ENCODE measurements at regions not wholly inside any gene's neighbourhood (a gene's known extent, or its start where the extent isn't known, plus 50 kb on each side); places are given as distances from the start of the nearest gene placed in this dataset.

DNA sequence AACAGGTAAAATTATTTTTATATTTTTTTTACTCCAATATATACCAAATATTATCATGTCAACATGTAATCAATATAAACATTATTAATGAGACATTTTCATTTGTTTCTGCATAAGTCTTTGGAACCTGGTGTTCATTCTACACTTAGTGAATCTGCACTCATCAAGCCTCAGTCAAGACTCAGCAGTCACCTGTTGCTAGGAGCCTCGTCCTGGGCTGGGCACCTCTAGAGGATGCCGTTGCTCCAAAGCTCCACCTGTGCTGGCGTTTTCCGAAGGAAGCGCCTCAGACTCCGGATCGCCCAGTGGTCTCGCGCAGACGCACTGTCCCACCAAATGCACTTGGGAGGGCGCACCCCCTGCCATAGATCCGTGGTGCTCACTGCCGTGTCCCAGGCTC, 604.7 kb upstream of the MKI67 start:
- Histone ChIP-seq H3K27me3 (ENCODE audit: control insufficient read depth in 1 of 2, insufficient read depth in 2 of 2, low read length in 2 of 2) (peaks cover 2 to 35% of the 10 kb centered on the region in 2 experiments; a peak in 3 of 5 replicates), H3K4me2 (ENCODE audit: low read depth, low read length) (no peak overlapping the region), H2AFZ (ENCODE audit: low read length) (no peak overlapping the region), H3K4me1 (ENCODE audit: insufficient read depth, low read length) (no peaks in the 10 kb centered on the region), H3K9me3 (ENCODE audit: low read length) (no peaks in the 10 kb centered on the region), H4K20me1 (ENCODE audit: insufficient read depth, low read length) (no peaks in the 10 kb centered on the region), H3K79me2 (ENCODE audit: insufficient read depth, low read length) (no peaks in the 10 kb centered on the region), H3K9ac (ENCODE audit: insufficient read depth, low read depth, low read length) (no peak overlapping the region), H3K36me3 (replicated peaks in 1 of 2; ENCODE audit: control insufficient read depth in 1 of 2, insufficient read depth in 2 of 2, low read length in 2 of 2) (no peaks in the 10 kb centered on the region), H3K27ac (ENCODE audit: extremely low read length, insufficient read depth, low read length) (no peak overlapping the region), H3K4me3 (replicated peaks in 1 of 3; ENCODE audit: insufficient read depth in 1 of 3, low read depth in 2 of 3, low read length in 3 of 3) (no peak overlapping the region)
- in situ Hi-C loops (cut with HindIII; ENCODE audit: extremely low pct_ligation_motif_present, low pct_unique_long_range_greater_than_20kb) (no loop called here), intact Hi-C loops (cut with micrococcal nuclease; ENCODE audit: unreplicated experiment) (no loop called here)
- 58% methylated on average over 6 of the region's 13 CpGs for WGBS (ENCODE audit: low lambda C conversion rate)
- ChIA-PET POLR2A (no interaction called here), CTCF (ENCODE audit: low intra/inter-chr PET ratio, low total read pairs) (no interaction called here)
- no TSS peak for BruUV-seq (replicated peaks)
- ATAC-seq (no peak), FAIRE-seq (no peak), DNase-seq (ENCODE audit: low spot score) (no peak)
- no peak for TF ChIP-seq ZNF24 (IDR thresholded peaks at IDR 0.05)
- TF ChIP-seq HDAC2 (CRISPR knock-in tag; IDR thresholded peaks at IDR 0.05) = no peak
- no peak for TF ChIP-seq TGIF2 (CRISPR knock-in tag; IDR thresholded peaks at IDR 0.05)
- no peak for TF ChIP-seq RFX1 (IDR thresholded peaks at IDR 0.05)

DNA sequence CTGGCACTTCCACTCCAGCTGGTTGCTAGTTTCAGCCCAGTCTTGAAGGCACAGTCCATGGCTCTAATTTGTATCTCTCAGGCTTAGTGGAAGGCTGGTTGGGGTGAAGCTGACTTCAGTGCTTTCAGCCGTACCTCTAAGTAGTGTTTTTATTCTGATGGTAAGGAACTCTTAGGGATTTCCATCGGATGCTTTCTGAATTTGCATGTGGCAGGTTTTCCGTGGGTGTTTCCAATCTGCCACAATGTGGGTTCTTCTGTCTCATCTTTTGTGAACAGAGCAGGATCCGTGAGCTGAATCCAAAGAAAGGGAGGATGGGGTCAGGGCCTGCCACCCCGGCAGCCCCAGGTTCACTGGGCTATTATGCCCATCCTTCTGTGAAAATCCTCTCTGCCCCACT, 607.9 kb upstream of the MKI67 start:
- Histone ChIP-seq H3K27me3 (ENCODE audit: control insufficient read depth in 1 of 2, insufficient read depth in 2 of 2, low read length in 2 of 2) (peaks cover 2 to 45% of the 10 kb centered on the region in 2 experiments; a peak in 3 of 5 replicates), H2AFZ (ENCODE audit: low read length) (no peak overlapping the region), H4K20me1 (ENCODE audit: insufficient read depth, low read length) (no peaks in the 10 kb centered on the region), H3K9me3 (ENCODE audit: low read length) (no peaks in the 10 kb centered on the region), H3K9ac (ENCODE audit: insufficient read depth, low read depth, low read length) (no peak overlapping the region), H3K79me2 (ENCODE audit: insufficient read depth, low read length) (no peaks in the 10 kb centered on the region), H3K4me2 (ENCODE audit: low read depth, low read length) (no peak overlapping the region), H3K4me1 (ENCODE audit: insufficient read depth, low read length) (no peaks in the 10 kb centered on the region), H3K36me3 (replicated peaks in 1 of 2; ENCODE audit: control insufficient read depth in 1 of 2, insufficient read depth in 2 of 2, low read length in 2 of 2) (no peaks in the 10 kb centered on the region), H3K27ac (ENCODE audit: extremely low read length, insufficient read depth, low read length) (no peak overlapping the region), H3K4me3 (replicated peaks in 1 of 3; ENCODE audit: insufficient read depth in 1 of 3, low read depth in 2 of 3, low read length in 3 of 3) (no peak overlapping the region)
- no peak for TF ChIP-seq ZFP62 (CRISPR knock-in tag; IDR thresholded peaks at IDR 0.05)
- TF ChIP-seq, protein P1, sequence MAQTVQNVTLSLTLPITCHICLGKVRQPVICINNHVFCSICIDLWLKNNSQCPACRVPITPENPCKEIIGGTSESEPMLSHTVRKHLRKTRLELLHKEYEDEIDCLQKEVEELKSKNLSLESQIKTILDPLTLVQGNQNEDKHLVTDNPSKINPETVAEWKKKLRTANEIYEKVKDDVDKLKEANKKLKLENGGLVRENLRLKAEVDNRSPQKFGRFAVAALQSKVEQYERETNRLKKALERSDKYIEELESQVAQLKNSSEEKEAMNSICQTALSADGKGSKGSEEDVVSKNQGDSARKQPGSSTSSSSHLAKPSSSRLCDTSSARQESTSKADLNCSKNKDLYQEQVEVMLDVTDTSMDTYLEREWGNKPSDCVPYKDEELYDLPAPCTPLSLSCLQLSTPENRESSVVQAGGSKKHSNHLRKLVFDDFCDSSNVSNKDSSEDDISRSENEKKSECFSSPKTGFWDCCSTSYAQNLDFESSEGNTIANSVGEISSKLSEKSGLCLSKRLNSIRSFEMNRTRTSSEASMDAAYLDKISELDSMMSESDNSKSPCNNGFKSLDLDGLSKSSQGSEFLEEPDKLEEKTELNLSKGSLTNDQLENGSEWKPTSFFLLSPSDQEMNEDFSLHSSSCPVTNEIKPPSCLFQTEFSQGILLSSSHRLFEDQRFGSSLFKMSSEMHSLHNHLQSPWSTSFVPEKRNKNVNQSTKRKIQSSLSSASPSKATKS (CRISPR knock-in tag; IDR thresholded peaks at IDR 0.05) = no peak
- no peak for TF ChIP-seq HNRNPK (IDR thresholded peaks at IDR 0.05; ENCODE audit: low read depth, low read length, poor library complexity, severe bottlenecking)
- TF ChIP-seq, protein P2, sequence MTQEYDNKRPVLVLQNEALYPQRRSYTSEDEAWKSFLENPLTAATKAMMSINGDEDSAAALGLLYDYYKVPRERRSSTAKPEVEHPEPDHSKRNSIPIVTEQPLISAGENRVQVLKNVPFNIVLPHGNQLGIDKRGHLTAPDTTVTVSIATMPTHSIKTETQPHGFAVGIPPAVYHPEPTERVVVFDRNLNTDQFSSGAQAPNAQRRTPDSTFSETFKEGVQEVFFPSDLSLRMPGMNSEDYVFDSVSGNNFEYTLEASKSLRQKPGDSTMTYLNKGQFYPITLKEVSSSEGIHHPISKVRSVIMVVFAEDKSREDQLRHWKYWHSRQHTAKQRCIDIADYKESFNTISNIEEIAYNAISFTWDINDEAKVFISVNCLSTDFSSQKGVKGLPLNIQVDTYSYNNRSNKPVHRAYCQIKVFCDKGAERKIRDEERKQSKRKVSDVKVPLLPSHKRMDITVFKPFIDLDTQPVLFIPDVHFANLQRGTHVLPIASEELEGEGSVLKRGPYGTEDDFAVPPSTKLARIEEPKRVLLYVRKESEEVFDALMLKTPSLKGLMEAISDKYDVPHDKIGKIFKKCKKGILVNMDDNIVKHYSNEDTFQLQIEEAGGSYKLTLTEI (CRISPR knock-in tag; conservative IDR thresholded peaks at IDR 0.05) = no peak
- in situ Hi-C loops (cut with HindIII; ENCODE audit: extremely low pct_ligation_motif_present, low pct_unique_long_range_greater_than_20kb) (no loop called here), intact Hi-C loops (cut with micrococcal nuclease; ENCODE audit: unreplicated experiment) (no loop called here)
- WGBS (ENCODE audit: low lambda C conversion rate) = 0% methylated on average over 5 of the region's 5 CpGs
- no peak for ATAC-seq
- no peak for DNase-seq (ENCODE audit: low spot score)
- CTCF ChIA-PET (ENCODE audit: low intra/inter-chr PET ratio, low total read pairs) = no interaction called here
- no peak for FAIRE-seq
- POLR2A ChIA-PET = no interaction called here
- BruUV-seq (replicated peaks) = no TSS peak

All from HepG2 (cell line).